Stimulated activated CD8-positive, alpha-beta memory T cell treated with anti-CD3 and anti-CD28 coated beads, Interleukin-7, amount 100 ng/mL, for 48 hours (primary cell): ENCODE measurements at regions not wholly inside any gene's neighbourhood (a gene's known extent, or its start where the extent isn't known, plus 50 kb on each side); places are given as distances from the start of the nearest gene placed in this dataset.
"Not testable (repeated sequence)": the region's sequence is repeated elsewhere in the genome, so short reads cannot be mapped to it uniquely, and the experiment has no call there.

ENCODE experiments used
- DNase-seq, 2 donors: peaks; one replicate each; pipeline ENCODE4 v3.0.0-alpha.2; 2020; ENCODE audit warnings: low read depth in 1 of 2; ENCODE audit errors: extremely low read depth in 1 of 2

DNA sequence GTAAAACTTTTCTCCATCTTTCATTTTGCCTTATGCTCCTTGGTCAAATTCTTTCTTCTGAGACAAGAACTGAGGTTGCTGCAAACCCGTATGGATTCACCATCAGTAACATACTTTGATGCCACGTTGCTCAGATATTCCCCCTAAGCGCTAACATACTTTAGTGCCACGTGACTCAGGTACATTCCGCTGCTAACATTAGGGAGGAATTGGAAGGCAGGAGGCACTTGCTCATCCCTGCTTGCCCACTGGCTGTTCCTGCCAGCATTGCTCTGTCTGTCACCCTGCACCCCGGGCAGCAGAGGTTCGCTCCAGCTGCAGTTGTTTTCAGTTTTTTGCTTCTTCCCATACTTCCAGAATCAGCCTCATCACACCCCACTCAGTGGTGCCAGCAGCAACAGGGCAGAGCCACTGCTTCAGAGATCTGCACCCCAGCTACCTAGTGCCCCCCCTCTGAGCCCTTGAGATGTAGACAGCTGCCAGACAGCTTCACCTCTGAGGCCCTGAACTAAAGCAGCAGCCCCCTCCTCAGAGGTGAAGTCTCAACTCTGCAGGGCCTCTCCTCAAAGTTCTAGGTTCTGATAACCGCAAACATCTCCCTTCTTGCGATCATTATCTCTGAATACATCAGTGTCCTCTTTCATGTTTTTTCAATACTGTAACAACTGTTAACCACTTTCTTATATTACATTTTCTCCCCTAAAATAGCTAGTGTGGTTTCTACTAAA is 228.0 kb upstream of the KIF2A start:
- DNase-seq = no peak

- no peak for DNase-seq
These were observed 223.6 kb upstream of the KIF2A start for GRCh38 chr5:62082370-62082801.

DNA sequence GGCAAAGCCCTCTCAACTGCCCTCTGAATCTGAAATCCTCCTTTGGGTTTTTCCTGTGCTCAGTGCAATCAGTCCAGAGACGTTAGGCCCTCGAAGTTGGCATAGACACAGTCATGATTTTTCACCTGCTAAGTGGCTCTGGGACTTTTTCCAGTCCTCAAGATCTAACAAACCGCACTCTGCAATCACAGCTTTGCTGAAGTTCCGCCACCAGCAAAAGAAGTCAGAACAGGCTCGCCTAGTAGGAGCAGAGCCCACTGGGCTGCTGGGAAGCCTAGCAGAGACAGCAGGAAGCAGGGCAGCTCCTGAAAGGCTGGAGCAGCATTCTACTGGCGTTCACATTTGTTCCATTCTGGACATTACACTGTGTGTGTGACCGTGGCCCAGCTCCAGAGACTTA is 222.8 kb upstream of the KIF2A start:
- no peak for DNase-seq

DNA sequence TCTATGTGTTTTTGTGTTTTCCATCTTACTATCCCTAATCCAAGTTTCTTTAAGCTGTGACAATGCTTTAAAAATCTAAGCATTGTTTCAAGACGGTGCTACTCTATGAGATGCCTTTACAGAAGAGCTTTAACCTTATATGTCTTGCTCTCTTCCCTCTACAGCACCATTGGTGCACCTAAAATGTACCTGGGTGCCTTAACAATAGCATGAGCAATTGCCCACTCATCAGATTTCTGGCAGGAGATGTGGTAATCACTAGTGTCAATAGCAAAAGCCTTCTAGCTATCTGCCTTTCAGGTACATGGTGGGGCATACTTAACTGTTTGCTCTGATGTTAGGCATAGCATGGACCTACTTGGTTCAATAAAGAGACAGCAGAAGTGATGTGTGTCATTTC is 222.3 kb upstream of the KIF2A start:
- no peak for DNase-seq

- no peak for DNase-seq
These were observed 221.6 kb upstream of the KIF2A start for GRCh38 chr5:62084391-62084790.

- no peak for DNase-seq
These were observed 215.1 kb upstream of the KIF2A start for GRCh38 chr5:62090953-62091352.

DNA sequence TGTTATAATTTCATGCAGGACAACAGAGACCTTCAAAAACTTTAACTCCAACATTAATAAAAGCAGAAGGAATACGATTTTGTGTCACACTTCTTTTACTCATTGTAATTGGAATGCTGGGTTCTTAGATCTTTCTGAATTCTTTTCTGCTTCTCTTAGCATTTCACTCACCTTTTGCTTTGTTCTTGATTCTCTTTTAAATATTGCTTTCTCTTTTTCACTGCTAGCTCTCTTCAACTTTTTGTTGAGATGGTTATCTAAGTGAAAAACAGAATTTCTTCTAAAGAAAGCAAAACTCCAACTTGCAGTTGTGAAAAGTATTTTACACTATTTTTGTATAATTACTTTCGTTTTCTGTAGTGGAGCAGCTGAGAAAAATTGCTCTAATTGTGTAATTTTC is 212.6 kb upstream of the KIF2A start:
- no peak for DNase-seq

GRCh38 chr5:62093976-62094375 is 212.0 kb upstream of the KIF2A start:
- DNase-seq = no peak

GRCh38 chr5:62097361-62097760 is 208.6 kb upstream of the KIF2A start:
- no peak for DNase-seq

GRCh38 chr5:62100201-62100600 is 205.8 kb upstream of the KIF2A start:
- no peak for DNase-seq

GRCh38 chr5:62103863-62104262 is 202.1 kb upstream of the KIF2A start:
- not testable (repeated sequence) for DNase-seq

DNA sequence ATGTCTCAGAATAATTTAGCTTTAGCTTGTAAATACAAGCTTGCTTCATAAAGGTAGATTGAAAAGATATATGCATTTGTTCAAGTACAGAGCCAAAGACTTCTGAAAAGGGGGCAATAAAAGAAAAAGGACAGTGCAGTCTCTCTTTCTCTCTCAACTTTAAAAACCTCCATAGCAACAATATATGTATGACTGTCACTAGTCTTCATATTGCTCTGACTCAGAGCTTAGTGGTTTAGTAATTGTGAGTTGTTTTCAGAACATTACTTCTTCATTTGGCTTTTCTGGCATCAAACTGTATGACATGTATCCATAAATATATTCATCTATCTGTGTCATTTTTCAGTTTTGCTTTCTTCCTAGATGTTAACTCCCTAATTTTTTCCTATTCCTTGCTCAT is 194.6 kb upstream of the KIF2A start:
- no peak for DNase-seq

- DNase-seq = no peak
These were observed 193.2 kb upstream of the KIF2A start for GRCh38 chr5:62112689-62113228.

DNA sequence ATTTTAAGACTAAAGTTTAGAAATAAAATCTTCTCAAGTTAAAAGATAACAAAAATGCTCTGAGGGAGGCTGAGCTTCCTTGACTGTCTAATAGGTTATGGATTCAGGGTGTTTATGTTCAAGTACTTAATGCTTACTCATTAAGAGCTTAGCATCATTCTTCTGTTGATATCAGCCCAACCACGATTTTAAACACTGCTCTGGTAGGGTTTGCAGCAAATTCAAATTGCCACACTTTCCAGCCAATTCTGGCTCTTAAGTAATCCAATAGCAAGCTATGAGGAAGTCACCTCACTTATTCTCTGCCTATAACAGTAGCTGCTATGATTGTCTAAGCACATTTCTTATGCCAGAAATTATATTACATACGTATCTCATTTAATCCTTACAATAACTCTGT is 191.0 kb upstream of the KIF2A start:
- no peak for DNase-seq

- DNase-seq = no peak
These were observed 181.7 kb upstream of the KIF2A start for GRCh38 chr5:62124266-62124665.

DNA sequence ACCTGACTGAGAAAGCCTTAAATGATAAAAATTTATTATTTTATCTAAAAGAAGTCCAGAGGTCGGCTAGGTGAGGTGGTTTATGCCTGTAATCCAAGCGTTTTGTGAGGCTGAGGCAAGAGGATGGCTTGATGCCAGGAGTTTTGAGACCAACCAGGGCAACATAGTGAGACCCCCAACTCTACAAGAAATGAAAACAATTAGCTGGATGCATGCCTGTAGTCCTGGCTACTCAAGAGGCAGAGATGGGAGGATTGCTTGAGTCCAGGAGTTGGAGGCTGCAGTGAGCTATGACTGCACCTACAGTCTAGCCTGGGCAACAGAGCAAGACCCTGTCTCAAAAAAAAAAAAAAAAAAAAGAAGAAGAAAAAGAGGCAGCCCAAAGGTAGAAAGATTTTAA is 179.9 kb upstream of the KIF2A start:
- no peak for DNase-seq

DNA sequence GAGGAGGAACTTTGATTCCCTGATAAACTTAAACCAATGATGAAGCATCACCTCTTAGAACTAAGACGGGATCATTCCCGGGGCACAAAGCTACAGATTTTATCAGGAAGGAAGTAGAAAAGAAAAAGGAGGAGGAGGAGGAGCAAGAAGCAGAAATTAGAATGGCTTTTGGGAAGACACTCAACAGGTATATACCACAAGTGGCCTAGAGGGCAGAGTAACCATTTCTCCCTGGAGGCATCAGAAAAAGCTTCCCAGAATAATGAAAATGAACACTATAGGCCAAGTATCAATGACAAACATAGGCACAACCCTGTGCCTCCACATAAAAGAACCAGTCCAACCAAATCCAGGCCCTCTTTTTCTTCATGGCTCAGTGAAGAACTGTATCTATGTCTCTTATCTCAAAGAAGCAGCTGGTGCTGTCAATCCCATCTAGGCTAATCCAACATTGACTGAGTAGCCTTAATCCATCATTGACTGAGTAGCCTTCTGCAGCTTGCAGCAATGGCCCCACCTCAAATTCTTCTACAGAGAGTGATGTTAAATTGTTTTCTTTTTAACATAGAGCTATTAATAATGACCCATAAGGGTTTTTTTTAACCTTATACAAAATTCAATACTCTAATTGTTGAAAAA is 178.8 kb upstream of the KIF2A start:
- DNase-seq = no peak

GRCh38 chr5:62130107-62130506 is 175.9 kb upstream of the KIF2A start:
- no peak for DNase-seq

GRCh38 chr5:62132276-62132675 is 173.7 kb upstream of the KIF2A start:
- no peak for DNase-seq

- DNase-seq = no peak
These were observed 172.6 kb upstream of the KIF2A start for GRCh38 chr5:62133426-62133825.

DNA sequence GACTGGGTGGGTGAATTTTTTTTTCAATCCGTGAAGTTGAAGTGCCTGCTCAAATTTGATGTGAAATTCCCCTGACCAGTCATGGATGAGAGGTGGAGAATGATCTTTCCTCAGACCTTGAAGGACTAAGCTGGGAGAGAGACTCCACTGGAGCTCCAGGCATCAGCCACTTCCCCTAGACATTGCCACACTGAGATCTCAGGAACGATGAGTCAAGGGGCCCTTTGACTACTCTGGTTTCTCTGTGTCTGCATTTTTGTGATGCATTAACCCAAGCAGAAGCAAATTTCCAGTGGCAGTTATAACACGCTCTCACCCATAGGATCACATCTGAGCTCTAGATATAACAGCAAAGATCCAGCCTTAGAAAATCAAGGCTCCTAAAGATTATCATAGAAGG is 171.2 kb upstream of the KIF2A start:
- no peak for DNase-seq

DNA sequence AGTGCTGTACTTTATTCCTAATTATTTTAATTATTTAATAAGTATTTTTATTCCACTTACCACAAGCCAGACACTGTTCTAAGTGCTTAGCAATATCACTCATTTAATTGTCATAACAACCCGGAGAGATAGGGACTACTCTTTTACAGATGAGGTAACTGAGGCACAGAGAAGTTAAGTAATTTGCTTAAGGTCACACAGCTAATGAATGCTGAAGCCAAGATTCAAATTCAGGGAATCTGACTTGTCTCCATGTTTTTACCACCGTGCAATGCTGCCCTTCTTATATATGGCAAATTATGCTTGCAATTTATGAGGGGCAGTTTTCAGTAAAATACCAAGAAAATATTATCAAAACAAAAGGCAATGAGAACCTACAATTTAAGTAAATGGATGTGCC is 168.4 kb upstream of the KIF2A start:
- DNase-seq = no peak
